NOMO-1 (cell line): ENCODE measurements at regions not wholly inside any gene's neighbourhood (a gene's known extent, or its start where the extent isn't known, plus 50 kb on each side); places are given as distances from the start of the nearest gene placed in this dataset.
A peak's percentile ranks its signal among the peaks of the same experiment; 100 is the strongest.

ENCODE experiments used
- DNase-seq, 2 experiments: peaks; one replicate each; lab custom pipeline; 2025; ENCODE audit not compliant: unreplicated experiment in 2 of 2; lab: John Stamatoyannopoulos, UW

DNA sequence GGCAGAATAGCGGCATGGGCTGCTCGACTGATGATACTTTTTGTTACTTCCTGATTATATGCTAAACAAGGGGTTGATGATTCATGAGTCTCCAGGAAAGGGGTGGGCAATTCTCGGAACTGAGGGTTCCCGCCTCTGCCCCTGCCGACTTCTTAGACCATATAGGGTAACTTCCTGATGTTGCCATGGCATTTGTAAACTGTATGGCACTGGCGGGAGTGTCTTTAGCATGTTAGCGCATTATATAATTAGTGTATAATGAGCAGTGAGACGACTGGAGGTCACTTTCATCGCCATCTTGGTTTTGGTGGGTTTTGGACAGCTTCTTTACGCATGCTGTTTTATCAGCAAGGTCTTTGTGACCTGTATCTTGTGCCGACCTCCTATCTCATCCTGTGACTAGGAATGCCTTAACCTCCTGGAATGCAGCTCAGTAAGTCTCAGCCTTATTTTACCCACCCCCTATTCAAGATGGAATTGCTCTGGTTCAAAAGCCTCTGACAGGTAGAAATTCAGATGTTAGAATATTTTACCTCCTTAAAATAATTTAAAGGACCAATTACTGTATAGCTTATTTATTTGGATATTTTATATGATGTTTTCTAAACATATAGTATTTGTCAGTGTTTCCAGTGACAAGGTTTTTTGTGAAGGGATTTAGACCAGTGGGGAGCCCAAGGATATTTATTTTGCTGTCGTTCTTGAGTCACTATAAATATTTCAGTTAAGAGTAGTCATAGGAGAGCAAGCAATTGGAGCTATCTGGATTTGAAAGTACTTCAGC, 90.1 kb upstream of the PIK3CG start:
- peak; percentile 77 to 82 for DNase-seq

- peak in 1 of 2 experiments; percentile 58 for DNase-seq
Observed at GRCh38 chr7:106775552-106775936, 89.5 kb upstream of the PIK3CG start.

GRCh38 chr7:106775975-106776607, 89.0 kb upstream of the PIK3CG start:
- DNase-seq, result no peak

DNA sequence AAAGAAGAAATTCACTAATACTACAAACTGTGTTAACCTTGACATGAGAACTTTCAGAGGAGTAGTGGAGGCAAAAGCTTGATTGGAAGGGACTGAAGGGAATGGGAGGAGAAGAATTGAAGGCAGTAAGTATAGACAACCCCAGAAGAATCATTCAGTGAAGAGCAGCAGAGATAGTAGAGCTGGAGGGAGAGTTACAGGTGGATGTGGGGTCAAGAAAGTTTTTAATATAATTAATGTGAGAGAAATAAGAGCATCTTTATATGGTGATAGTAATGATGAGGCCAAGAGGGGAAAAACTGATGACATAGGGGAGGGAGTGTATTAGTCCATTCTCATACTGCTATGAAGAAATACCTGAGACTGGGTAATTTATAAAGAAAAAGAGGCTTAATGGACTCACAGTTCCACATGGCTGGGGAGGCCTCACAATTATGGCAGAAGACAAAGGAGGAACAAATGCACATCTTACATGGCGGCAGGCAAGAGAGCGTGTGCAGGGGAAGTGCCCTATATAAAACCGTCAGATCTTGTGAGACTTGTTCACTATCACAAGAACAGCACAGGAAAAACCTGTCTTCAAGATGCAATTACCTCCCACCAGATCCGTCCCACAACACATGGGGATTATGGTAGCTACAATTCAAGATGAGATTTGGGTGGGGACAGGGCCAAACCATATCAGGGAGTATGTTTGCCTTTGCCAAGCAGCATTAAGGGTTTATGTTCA, 88.3 kb upstream of the PIK3CG start:
- no peak for DNase-seq

- no peak for DNase-seq
Observed at GRCh38 chr7:106777674-106778299, 87.3 kb upstream of the PIK3CG start.

- DNase-seq, result no peak
Observed at GRCh38 chr7:106778656-106779250, 86.3 kb upstream of the PIK3CG start.

- DNase-seq, result no peak
Observed at GRCh38 chr7:106779877-106780276, 85.2 kb upstream of the PIK3CG start.

GRCh38 chr7:106781007-106781406, 84.1 kb upstream of the PIK3CG start:
- DNase-seq, result no peak

DNA sequence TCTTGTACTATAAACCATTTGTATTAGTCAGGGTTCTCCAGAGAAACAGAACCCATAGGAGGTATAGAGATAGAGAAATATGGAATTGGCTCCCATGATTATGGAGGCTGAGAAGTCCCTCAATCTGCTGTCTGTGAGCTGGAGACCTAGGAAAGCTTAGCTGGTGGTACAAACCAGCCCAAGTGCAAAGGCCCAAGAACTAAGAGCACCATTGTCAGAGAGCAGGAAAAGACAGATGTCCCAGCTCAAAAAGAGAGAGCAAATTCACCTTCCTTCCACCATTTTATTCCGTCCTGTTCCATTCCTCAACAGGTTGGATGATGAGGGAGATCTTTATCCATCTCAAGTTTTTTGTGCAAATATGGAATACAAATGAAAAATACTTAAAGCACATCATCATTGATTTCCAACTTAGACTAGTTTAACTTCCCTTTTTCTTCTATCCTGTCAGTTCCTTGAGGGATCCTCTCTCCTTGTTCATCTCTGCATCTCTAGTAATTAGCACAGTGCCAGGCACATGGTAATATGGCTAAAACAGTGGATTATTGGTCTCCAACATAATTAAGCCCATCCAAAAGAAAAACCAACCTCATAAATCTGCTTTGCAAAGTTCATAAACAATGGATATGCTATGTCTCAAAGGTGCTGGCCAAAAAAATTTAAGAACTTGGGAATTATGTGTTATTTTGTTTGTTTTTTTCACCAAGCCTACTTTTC, 83.1 kb upstream of the PIK3CG start:
- no peak for DNase-seq

- DNase-seq, result no peak
Observed at GRCh38 chr7:106783286-106783685, 81.8 kb upstream of the PIK3CG start.

DNA sequence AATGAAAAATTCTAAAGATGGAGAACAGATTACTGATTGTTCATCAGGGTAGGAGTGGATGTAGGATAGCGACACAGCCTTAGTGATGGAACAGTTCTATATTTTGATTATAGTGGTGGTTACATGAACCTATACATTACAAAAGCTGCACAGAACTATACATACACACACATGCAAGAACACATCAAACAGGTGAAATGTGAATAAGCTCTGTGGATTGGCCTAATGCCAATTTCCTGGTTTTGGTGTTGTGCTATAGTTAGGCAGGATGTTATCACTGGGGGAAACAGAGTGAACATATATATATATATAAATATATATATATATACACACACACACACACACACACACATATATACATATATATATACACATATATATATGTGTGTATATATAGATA, 76.4 kb upstream of the PIK3CG start:
- DNase-seq, result no peak

- DNase-seq, result no peak
Observed at GRCh38 chr7:106791526-106791925, 73.6 kb upstream of the PIK3CG start.

DNA sequence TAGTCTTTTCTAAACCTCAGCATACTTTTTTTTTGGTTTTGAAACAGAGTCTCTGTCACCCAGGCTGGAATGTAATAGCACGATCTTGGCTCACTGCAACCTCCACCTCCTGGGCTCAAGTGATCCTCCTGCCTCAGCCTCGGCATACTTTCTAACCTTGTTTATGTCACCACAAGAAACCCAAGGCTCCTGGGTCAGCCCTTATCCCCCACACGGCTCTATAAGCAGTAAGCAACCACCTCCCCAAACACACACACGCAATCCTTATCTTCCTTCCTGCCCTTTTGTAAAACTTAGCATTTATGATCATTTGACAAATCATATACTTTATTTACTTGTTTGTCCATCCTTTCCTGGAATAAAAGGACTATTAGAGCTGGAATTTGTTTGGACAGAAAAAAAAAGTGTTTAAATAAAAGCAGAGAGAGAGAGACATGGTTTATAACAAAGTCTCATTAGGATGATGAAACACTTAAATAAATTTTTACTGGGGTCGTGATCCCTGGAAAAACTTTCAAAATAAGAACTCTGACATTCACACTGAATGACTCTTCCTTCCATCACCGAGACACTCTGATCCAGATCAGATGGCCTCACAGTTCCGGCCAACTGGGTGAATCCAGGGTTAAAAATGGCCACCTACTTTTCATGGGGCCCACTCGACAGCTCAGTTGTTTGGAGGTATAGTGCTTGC, 72.7 kb upstream of the PIK3CG start:
- DNase-seq, result no peak

- no peak for DNase-seq
Observed at GRCh38 chr7:106793015-106793975, 71.8 kb upstream of the PIK3CG start.

GRCh38 chr7:106794276-106795083, 70.6 kb upstream of the PIK3CG start:
- DNase-seq, result no peak

DNA sequence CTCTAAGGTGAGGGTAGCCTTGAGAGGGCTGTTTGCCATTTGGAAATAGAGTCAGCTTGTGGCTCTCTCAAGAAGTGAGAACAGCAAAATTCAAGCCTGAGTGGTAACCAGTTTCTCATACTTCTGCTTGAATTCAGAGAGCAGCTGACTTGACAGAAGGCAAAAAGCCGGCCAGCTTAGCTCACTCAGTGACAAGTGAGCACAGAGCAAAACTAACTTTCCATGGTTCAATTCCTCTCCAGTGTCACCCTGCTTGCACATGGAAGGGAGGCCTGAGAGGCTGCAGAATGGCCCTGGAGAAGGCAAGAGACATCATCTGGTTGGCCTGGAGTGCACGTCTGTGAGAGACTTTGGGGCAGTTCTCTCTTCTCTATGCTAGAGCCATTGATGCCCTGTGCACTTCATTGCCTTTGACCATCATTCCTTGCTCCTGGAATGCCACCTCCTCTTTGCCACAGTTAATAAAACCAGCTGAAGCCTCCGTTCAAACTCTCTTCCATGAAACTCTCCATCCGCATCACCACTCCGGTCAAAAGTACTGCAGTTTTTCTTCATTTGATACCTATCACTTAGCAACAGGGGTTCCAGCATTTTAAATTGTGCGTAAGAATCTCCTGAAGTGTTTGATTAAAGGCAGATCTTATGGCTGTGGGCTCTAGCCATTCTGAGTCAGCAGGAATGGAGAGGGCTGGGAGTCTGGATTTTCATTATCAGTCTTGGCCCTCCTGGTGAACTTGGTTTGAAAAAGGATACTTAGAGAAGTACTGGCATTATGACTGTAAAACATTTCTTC, 69.8 kb upstream of the PIK3CG start:
- no peak for DNase-seq

DNA sequence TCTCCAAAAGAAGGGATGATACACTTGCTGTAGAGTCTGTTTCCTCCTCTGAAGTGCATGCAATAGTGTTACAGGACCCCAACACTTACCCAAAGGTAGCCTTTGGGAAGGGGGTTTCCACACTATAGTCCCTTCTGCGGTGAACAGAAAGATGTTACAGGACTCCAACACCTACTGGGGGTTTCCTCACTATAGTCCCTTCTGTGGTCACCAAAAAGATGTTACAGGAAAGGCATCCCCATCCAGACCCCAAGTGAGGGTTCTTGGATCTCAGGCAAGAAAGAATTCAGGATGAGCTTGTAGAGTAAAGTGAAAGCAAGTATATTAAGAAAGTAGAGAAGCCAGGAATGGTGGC, 69.2 kb upstream of the PIK3CG start:
- DNase-seq, result no peak
